Gastrocnemius medialis (tissue), 4 donors: ENCODE measurements at regions not wholly inside any gene's neighbourhood (a gene's known extent, or its start where the extent isn't known, plus 50 kb on each side); places are given as distances from the start of the nearest gene placed in this dataset.

ENCODE experiments used
- ATAC-seq, 2 donors: fragments of 150-250 bp; one replicate each; pipeline ENCODE4 v1.9.1; 2016
- DNase-seq, 2 donors: peaks; one replicate each; pipeline ENCODE4 v3.0.0-alpha.2; 2019
- H3K27ac ChIP-seq, 4 donors: fragments of 200-600 bp; sonication (generic); 1 replicate in 1 of 4; 2 replicates in 3 of 4; pipeline ENCODE4 v1.5.1; 2016 to 2018; ENCODE audit warnings: mild to moderate bottlenecking in 2 of 4, moderate library complexity in 1 of 4
- H3K27me3 ChIP-seq, 3 donors: fragments of 200-600 bp; sonication (generic) in 2 of 3; 1 replicate in 1 of 3; 2 replicates in 2 of 3; pipeline versions ENCODE4 v1.5.1 to v1.6.0; 2016 to 2019; ENCODE audit warnings: mild to moderate bottlenecking in 1 of 3, moderate library complexity in 1 of 3
- H3K36me3 ChIP-seq, 2 donors: fragments of 200-600 bp; sonication (generic) in 1 of 2; one replicate each; pipeline ENCODE4 v1.5.1; 2017 to 2018
- H3K4me1 ChIP-seq, 2 donors: fragments of 200-600 bp; sonication (generic) in 1 of 2; one replicate each; pipeline ENCODE4 v1.5.1; 2016 to 2017; ENCODE audit warnings: mild to moderate bottlenecking in 2 of 2
- H3K4me3 ChIP-seq, 4 donors: fragments of 200-600 bp; sonication (generic) in 3 of 4; 1 replicate in 1 of 4; 2 replicates in 3 of 4; pipeline ENCODE4 v1.5.1; 2016 to 2019; ENCODE audit warnings: mild to moderate bottlenecking in 2 of 4
- H3K9me3 ChIP-seq, 3 donors: fragments of 200-600 bp; sonication (generic) in 2 of 3; 1 replicate in 1 of 3; 2 replicates in 2 of 3; pipeline ENCODE4 v1.5.1; 2016 to 2019
- POLR2A ChIP-seq, 2 donors: fragments of 450-650 bp; IDR thresholded peaks; one replicate each; pipeline ENCODE4 v1.6.1; 2017; ENCODE audit warnings: antibody characterized with exemption in 2 of 2, mild to moderate bottlenecking in 2 of 2, moderate library complexity in 2 of 2
- in situ Hi-C, 4 donors: fragments of 200-750 bp; cut with MboI; loops; one replicate each; pipeline versions ENCODE4 v1.15.0 to v1.8.0; 2017; ENCODE audit warnings: low sequenced_read_pairs in 4 of 4
- intact Hi-C: fragments of 100-400 bp; cut with DNase I; formaldehyde crosslinking; loops from one replicate; pipeline ENCODE4 v1.15.1; 2023; ENCODE audit warnings: low total_unique reads
- TF ChIP-seq, protein P1 (sequence below), 5 experiments: fragments of 450-650 bp in 3 of 5; fragments of 200-600 bp in 2 of 5; sonication (generic) in 2 of 5; IDR thresholded peaks in 4 of 5; conservative IDR thresholded peaks in 1 of 5; 1 replicate in 4 of 5; 2 replicates in 1 of 5; pipeline ENCODE4 v1.5.1; 2016 to 2019; ENCODE audit warnings: antibody characterized with exemption in 5 of 5, mild to moderate bottlenecking in 3 of 5, moderate library complexity in 3 of 5

DNA sequence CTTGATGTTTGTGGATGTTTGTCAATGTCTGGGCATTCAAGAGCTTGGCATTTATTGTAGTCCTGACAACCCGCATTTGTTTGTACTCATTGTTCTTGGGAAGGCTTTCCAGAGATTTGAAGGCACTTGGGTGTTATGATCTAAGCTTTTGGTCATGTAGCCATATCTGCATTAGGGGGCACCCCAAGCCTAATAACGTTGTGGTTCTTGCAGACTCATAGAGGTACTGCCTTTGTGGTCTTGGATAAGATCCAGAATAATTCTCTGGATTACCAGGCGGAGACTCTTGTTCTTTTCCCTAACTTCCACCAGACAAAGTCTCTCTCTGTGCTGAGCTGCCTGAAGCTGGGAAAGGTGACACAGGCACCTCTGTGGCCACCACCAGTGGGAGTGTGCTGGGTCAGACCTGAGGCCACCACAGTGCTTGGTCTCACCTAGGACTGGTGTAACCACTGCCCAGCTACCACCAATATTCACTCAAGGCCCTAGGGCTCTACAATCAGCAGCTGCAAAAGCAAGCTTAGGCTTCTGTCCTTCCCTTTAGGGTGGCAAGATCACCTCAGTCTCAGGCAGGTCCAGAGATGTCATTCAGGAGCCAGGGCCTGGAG, 144.4 kb upstream of the TAS2R1 start:
- intact Hi-C loops: no loop called here
- H3K27me3 ChIP-seq: no peaks in the 10 kb centered on the region
- in situ Hi-C loops: no loop called here

DNA sequence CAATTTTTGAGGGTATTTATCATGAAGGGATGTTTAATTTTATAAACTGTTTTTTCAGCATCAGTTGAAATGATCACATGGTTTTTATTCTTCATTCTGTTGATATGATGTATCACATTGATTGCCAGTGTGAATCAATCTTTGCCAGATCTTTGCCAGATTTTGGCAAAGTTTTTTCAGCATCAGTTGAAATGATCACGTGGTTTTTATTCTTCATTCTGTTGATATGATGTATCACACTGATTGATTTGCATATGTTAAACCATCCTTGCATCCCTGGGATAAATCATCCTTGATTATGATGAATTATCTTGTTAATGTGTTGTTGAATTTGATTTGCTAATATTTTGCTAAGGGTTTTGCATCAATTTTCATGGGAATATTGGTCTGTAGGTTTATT, 140.9 kb upstream of the TAS2R1 start:
- intact Hi-C loops (no loop called here), in situ Hi-C loops (no loop called here)
- DNase-seq (no peak), ATAC-seq (no peak)
- Histone ChIP-seq H3K36me3 (no peaks in the 10 kb centered on the region), H3K27ac (no peak overlapping the region), H3K9me3 (no peaks in the 10 kb centered on the region), H3K4me3 (no peak overlapping the region), H3K27me3 (no peaks in the 10 kb centered on the region), H3K4me1 (no peaks in the 10 kb centered on the region)
- TF ChIP-seq, protein P1, sequence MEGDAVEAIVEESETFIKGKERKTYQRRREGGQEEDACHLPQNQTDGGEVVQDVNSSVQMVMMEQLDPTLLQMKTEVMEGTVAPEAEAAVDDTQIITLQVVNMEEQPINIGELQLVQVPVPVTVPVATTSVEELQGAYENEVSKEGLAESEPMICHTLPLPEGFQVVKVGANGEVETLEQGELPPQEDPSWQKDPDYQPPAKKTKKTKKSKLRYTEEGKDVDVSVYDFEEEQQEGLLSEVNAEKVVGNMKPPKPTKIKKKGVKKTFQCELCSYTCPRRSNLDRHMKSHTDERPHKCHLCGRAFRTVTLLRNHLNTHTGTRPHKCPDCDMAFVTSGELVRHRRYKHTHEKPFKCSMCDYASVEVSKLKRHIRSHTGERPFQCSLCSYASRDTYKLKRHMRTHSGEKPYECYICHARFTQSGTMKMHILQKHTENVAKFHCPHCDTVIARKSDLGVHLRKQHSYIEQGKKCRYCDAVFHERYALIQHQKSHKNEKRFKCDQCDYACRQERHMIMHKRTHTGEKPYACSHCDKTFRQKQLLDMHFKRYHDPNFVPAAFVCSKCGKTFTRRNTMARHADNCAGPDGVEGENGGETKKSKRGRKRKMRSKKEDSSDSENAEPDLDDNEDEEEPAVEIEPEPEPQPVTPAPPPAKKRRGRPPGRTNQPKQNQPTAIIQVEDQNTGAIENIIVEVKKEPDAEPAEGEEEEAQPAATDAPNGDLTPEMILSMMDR (IDR thresholded peaks at IDR 0.05 in 4 of 5, conservative IDR thresholded peaks at IDR 0.05 in 1 of 5): no peak
- TF ChIP-seq POLR2A (IDR thresholded peaks at IDR 0.05): no peak

More for the DNA sequence above, 144.4 kb upstream of the TAS2R1 start:
- Histone ChIP-seq H3K4me3 (no peak overlapping the region), H3K27ac (no peak overlapping the region), H3K9me3 (no peaks in the 10 kb centered on the region), H3K4me1 (no peaks in the 10 kb centered on the region), H3K36me3 (no peaks in the 10 kb centered on the region)
- ATAC-seq (no peak), DNase-seq (no peak)
- TF ChIP-seq POLR2A (IDR thresholded peaks at IDR 0.05): no peak
- TF ChIP-seq, protein P1 (IDR thresholded peaks at IDR 0.05 in 4 of 5, conservative IDR thresholded peaks at IDR 0.05 in 1 of 5): no peak

DNA sequence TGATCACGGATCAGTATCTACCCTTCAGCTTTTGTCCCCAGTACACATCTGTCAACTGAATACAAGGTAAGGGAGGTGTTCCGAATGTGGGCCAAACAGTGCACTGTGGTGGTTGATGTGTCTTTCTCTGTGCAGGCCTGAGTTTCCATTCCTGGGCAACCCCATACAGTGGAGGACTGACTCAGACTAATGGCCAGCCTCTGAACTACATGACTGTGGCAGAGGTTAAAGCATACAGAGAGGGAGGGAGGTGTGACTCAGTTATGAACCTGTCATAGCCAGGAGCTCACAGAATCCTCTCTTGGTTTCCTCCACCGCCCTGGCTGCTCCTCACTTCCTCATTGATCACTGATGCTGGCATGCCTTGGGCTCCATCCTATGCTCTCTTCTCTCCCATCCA, 136.4 kb upstream of the TAS2R1 start:
- Histone ChIP-seq H3K27me3 (no peaks in the 10 kb centered on the region), H3K36me3 (no peaks in the 10 kb centered on the region), H3K4me3 (no peak overlapping the region), H3K4me1 (no peaks in the 10 kb centered on the region), H3K9me3 (no peaks in the 10 kb centered on the region), H3K27ac (no peak overlapping the region)
- no peak for ATAC-seq
- intact Hi-C loops (no loop called here), in situ Hi-C loops (no loop called here)
- DNase-seq: no peak
- no peak for TF ChIP-seq POLR2A (IDR thresholded peaks at IDR 0.05)
- TF ChIP-seq, protein P1 (IDR thresholded peaks at IDR 0.05 in 4 of 5, conservative IDR thresholded peaks at IDR 0.05 in 1 of 5): no peak

DNA sequence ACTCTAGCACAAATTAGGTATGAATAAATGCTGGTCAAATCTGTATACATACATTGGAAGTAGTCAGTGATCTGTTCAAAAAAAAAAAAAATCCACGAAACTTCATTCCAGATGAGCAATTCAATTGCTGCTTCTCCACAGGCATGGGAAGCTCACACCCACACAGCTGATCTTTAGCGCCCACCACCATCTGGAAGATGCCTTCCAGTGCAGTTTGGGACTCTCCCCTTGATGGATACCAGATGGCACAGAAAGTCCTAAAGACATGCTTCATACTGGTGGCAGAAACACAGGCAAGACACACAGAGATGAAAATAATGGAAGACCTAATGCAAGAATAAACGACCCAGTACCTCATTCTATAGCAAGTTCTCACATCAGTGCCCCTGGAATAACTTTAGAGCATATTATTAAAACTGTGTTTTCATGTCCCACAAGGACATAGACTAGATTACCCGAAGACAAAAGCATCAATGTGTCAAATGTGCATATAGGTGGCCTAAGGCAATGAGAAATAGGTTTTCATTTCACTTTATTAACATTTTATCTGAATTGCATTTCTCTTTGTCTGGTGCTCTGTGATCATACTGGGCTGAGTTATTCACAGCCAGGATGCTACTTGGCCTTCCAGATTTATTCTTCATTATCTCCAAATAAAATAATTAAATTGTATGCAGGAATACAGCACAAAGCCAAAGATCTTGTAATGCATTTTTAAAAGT, 135.4 kb upstream of the TAS2R1 start:
- H3K36me3 ChIP-seq: no peaks in the 10 kb centered on the region
- H3K9me3 ChIP-seq: no peaks in the 10 kb centered on the region
- DNase-seq (no peak), ATAC-seq (no peak)
- no peaks in the 10 kb centered on the region for H3K27me3 ChIP-seq
- intact Hi-C loops (no loop called here), in situ Hi-C loops (no loop called here)
- no peak overlapping the region for H3K27ac ChIP-seq
- no peaks in the 10 kb centered on the region for H3K4me1 ChIP-seq
- H3K4me3 ChIP-seq: no peak overlapping the region
- TF ChIP-seq POLR2A (IDR thresholded peaks at IDR 0.05): no peak
- TF ChIP-seq, protein P1 (IDR thresholded peaks at IDR 0.05 in 4 of 5, conservative IDR thresholded peaks at IDR 0.05 in 1 of 5): no peak
